HG02798 (cell line): ENCODE measurements at regions not wholly inside any gene's neighbourhood (a gene's known extent, or its start where the extent isn't known, plus 50 kb on each side); places are given as distances from the start of the nearest gene placed in this dataset.

Source experiments
- ATAC-seq: cut with Tn5 transposase; IDR thresholded peaks from one replicate; pipeline ENCODE4 v1.9.1; 2021; ENCODE audit warnings: mild to moderate bottlenecking; ENCODE audit not compliant: unreplicated experiment, poor library complexity

DNA sequence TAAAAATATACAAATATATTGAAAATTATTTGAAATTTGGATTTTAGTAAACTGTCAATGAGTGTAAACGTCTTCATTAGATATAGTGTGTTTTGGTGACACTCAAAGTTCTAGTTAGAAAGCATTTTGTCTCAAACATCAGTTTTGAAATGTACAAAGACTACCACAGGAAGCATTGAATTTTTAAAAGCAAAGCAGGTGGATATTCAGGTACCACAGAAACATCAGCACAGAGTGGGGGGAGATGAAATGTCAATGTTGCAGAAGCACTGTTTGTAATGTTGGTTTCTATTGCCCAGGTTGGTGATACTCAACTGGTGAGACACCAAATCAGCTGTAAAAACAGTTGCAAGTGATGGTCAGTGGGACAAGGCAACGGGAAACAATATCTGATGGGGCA, 136.5 kb upstream of the ITGA4 start:
- no peak for ATAC-seq

GRCh38 chr2:181324912-181325311, 132.3 kb upstream of the ITGA4 start:
- no peak for ATAC-seq

DNA sequence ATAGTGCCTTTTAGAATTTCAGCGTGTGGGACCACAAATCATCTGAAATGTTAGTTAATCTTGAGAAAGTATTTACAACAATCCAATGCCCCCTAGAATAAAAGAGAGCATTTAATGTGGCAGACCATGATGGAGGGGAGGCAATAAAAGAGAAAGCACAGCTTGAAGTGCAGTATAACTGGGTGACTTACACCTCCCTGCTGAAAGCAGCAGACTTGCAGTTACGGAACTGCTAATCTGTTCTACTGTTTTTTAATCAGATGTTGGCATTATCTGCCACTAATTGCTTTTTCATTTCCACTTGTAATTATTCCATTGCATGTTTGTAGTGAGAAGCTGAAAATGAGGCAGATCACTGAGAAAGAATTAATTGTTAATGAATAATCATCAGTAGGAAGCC, 130.5 kb upstream of the ITGA4 start:
- ATAC-seq, result no peak

- ATAC-seq, result no peak
Observed at GRCh38 chr2:181330286-181330685, 126.9 kb upstream of the ITGA4 start.

DNA sequence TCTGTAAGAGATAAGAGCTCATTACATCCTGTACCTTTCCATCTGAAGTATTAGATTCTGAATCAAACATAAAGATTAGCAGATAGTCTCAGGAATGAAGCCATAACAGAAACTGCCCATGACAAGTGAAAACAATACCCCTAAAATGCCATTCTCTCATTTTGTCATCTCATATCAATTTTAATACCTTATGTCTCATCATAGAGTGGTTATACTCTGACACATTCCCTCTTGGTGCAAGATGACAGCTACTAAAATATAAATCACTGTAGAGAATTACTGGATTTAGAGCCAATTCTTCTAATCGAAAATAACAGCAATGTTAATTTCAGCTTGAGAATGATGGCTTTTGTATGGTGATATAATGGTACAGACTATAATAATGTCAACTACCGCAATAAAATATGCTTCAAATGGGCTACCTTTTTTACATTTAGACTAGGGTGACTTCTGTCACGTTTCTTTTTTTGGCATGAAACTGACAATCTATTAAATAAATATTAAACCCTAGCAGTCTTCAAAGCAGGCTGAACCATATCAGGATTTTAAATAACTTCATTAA, 125.1 kb upstream of the ITGA4 start:
- ATAC-seq, result no peak

GRCh38 chr2:181334158-181334826, 122.9 kb upstream of the ITGA4 start:
- ATAC-seq, result no peak

- ATAC-seq, result no peak
Observed at GRCh38 chr2:181340891-181341290, 116.3 kb upstream of the ITGA4 start.

DNA sequence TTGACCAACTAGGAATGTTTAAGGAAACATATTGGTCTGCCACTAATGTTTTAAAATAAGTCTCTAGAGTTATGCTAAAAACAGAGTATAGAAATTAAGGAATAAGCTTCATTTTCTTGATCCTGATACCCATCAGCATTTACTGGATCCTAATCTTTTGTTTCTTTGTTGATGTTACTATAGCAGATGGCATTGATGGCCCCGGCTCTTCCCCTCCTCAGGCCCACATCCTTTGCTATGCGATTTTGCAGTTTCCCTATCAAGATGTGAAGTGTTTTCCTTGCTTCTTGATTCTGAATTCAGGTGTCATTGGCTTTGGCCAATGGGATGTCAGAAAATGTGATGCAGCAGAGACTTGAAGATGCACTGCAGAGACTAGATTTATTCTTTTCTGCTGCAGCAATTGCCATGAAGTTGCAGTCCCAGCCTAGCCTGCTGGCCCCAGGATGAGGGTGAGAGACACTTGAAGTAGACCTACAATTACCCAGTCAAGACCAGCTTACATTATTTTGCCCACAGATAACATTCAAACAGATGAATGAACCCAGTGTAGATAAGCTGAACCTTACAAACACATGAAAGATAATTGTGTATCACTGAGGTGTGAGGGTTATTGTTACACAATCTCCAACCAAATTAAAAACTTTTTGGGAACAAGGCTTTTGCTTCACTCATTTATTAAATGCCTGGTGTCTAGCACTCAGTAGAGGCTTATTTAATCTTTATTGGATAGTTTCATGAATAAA, 115.2 kb upstream of the ITGA4 start:
- ATAC-seq, result no peak

GRCh38 chr2:181348107-181348837, 108.9 kb upstream of the ITGA4 start:
- peak; percentile 90 for ATAC-seq

GRCh38 chr2:181352158-181352557, 105.0 kb upstream of the ITGA4 start:
- no peak for ATAC-seq

DNA sequence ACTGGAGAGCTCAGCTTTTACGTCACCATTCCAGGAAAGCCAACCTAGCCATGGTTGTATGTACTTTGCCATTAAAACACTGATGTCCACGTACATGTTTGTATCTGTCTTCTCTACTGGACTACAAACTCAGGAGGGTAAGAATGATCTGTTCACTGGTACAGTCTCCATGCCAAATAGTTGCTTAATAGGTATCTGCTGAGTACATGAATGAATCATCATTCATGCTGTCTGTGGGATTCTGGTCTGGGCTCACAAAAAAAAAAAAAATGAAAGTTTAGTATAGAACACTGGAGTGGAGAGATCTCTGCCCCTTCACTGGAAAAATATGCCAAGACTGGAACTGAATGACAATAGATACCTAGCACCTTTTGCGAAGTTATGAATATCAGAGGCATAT, 102.6 kb upstream of the ITGA4 start:
- no peak for ATAC-seq

- no peak for ATAC-seq
Observed at GRCh38 chr2:181356526-181357130, 100.6 kb upstream of the ITGA4 start.

DNA sequence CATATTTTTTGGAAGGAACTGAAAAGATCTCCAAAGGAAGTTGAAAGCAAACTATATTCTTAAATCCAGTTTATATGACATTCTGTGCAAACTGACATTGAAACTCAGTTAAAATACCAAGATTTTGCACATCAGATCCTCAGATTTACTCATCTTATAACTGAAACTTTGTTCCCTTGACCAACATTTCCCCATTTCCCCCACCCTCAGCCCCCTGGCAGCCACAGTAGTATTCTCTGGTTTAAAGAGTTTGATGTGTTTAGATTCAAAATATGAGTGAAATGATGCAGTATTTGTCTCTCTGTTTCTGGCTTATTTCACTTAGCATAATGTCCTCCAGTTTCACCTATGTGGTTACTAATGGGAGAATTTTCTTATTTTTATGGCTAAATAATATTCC, 99.2 kb upstream of the ITGA4 start:
- peak; percentile 34 for ATAC-seq

GRCh38 chr2:181362561-181362960, 94.6 kb upstream of the ITGA4 start:
- ATAC-seq, result no peak

DNA sequence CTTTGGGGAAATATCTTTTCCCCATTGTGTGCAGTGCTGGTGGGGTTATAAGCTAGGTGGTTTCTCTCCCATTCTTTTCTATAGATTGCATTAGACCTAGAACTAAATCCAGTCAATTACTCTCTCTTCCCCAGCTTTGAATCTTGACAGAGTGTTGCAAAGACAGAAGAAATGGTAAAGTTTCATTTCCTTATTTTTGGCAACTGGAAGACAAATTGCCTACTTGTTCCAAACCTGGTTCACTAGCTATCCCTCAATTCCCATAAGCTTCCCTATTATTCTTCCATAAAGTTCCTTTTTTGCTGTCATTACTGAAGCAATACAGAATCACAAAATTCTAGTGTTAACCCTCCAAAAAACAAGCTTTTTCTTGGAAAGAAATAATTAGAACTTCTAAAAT, 94.0 kb upstream of the ITGA4 start:
- ATAC-seq, result no peak

DNA sequence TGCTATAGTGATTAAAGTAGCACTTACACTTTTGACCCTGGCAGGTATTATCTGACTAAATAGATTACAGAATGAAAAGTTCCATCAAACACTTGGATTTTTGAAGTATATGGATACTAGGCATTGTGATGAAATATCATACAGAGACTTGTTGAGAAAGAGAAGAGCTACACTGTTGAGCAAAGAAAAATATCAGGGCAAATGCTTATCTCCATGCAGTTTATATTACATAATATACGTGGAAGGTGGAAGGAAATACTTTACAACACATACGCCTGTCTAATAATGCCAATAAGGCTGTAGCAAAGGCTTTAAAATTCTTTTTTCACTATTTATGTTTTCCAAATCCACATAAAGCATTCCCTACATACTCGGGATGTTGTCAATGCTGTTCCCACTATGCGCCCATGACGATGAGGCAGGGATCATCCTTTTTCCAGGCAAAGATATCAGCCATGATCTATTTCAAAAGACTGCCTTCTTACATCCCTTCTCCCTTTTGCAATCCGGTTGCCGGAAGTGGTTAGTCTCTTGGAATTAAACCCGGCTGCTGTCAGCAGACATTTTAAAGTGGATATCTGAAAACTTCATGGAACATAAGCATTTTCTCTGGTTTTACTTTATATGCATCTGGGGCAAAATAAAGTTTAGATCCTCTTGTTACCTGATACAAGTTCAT, 92.6 kb upstream of the ITGA4 start:
- no peak for ATAC-seq

DNA sequence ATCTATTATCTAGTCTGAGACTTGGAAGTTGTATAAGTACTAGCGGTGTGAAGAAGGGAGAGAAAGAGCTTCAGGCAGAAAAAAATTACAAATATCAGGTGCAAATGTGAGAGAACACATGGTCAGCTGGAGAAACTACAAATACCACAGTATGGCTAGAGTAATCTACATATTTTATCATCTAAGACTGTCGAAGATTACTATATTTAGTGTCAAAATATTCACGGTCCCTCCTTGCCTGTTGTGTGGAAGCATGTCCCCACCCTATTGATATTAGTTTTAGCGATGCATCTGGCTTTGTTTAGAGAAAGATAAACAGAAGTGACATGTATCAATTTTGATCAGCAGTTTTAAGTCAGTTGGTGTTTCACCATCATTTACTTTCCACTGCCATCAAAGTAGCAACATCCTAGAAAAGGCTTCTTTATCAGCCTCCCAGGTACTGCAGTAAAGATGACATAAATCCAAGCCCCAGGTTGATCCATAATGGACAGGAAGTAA, 90.5 kb upstream of the ITGA4 start:
- no peak for ATAC-seq

- no peak for ATAC-seq
Observed at GRCh38 chr2:181367411-181367810, 89.8 kb upstream of the ITGA4 start.

- ATAC-seq, result no peak
Observed at GRCh38 chr2:181367906-181368435, 89.2 kb upstream of the ITGA4 start.

- no peak for ATAC-seq
Observed at GRCh38 chr2:181370126-181370525, 87.1 kb upstream of the ITGA4 start.
